ENCODE measurements at regions not wholly inside any gene's neighbourhood (a gene's known extent, or its start where the extent isn't known, plus 50 kb on each side); places are given as distances from the start of the nearest gene placed in this dataset.

DNA sequence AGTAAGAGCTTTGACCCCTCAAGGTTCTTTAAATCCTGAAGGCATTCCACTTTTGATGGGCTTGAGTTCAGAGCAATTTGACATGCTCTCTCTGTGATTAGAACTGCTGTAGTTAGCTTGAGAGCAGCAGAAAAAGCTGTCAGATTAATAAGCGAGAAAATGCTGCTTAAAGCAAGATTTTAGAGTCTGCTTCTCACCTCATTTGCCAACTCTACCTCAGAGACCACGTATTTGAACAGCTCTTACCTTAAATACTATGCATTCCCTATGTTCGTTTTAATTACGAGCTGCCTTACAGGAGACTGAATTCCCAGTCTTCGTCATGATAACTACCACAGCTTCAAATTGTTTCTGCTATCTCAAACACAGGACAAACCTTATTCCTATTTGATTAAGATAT lies 253.4 kb downstream of the SLITRK6 start:
- H3K4me1 ChIP-seq (replicated peaks; ENCODE audit: insufficient read depth) = no peaks in the 10 kb centered on the region
- no peak overlapping the region for H3K4me2 ChIP-seq
- ChIA-PET POLR2A (ENCODE audit: unreplicated experiment) (no interaction called here), CTCF (no interaction called here)
- no peaks in the 10 kb centered on the region for H3K9me2 ChIP-seq (ENCODE audit: insufficient read depth)
- intact Hi-C loops (cut with micrococcal nuclease; ENCODE audit: unreplicated experiment) = no loop called here
- H4K20me1 ChIP-seq (ENCODE audit: insufficient read depth) = no peaks in the 10 kb centered on the region
- H3K36me3 ChIP-seq (ENCODE audit: low read depth) = no peaks in the 10 kb centered on the region
- no peak overlapping the region for H3K27ac ChIP-seq
- DNase-seq = no peak
- no peaks in the 10 kb centered on the region for H3K27me3 ChIP-seq (ENCODE audit: insufficient read depth, low read depth)
- no peaks in the 10 kb centered on the region for H3F3A ChIP-seq (ENCODE audit: insufficient read depth, low read depth)
- no peak overlapping the region for H3K4me3 ChIP-seq
- no peak overlapping the region; the same call in 1 of the 2 replicates for H2AFZ ChIP-seq
- H3K79me2 ChIP-seq (ENCODE audit: low read depth) = no peaks in the 10 kb centered on the region
- BruUV-seq (replicated peaks) = no TSS peak
- no peak for TF ChIP-seq EZH2 (IDR thresholded peaks at IDR 0.05; ENCODE audit: low read depth)
- TF ChIP-seq, protein P1, sequence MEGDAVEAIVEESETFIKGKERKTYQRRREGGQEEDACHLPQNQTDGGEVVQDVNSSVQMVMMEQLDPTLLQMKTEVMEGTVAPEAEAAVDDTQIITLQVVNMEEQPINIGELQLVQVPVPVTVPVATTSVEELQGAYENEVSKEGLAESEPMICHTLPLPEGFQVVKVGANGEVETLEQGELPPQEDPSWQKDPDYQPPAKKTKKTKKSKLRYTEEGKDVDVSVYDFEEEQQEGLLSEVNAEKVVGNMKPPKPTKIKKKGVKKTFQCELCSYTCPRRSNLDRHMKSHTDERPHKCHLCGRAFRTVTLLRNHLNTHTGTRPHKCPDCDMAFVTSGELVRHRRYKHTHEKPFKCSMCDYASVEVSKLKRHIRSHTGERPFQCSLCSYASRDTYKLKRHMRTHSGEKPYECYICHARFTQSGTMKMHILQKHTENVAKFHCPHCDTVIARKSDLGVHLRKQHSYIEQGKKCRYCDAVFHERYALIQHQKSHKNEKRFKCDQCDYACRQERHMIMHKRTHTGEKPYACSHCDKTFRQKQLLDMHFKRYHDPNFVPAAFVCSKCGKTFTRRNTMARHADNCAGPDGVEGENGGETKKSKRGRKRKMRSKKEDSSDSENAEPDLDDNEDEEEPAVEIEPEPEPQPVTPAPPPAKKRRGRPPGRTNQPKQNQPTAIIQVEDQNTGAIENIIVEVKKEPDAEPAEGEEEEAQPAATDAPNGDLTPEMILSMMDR (conservative IDR thresholded peaks at IDR 0.05) = no peak
- H3K9me3 ChIP-seq (ENCODE audit: insufficient read depth, low read depth) = peaks cover 7% of the 10 kb centered on the region; the same call in 1 of the 2 replicates

DNA sequence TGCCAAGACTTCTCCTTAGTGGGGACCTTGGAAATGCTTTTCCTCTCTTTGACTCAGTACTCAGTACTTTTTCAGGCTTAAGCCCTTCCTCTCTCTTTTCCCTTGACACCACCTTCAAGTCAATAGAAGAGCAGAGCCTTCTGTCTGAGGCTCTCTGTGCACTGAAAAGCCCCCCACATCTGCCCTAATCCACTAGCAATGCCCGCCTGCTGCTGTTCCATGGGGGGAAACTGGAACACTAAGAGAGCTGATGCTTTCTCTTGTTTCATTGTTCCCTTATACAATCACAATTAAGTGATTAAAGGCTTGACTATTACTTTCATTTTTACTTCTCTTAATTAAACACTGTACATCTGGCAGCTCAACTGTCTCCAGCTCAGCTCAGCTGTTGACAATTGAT lies 254.5 kb downstream of the SLITRK6 start:
- TF ChIP-seq, protein P1 (conservative IDR thresholded peaks at IDR 0.05) = no peak
- TF ChIP-seq EZH2 (IDR thresholded peaks at IDR 0.05; ENCODE audit: low read depth) = no peak
- Histone ChIP-seq H3K9me3 (ENCODE audit: insufficient read depth, low read depth) (peaks cover 7% of the 10 kb centered on the region; the same call in 1 of the 2 replicates), H3F3A (ENCODE audit: insufficient read depth, low read depth) (no peaks in the 10 kb centered on the region), H3K36me3 (ENCODE audit: low read depth) (no peaks in the 10 kb centered on the region), H2AFZ (no peak overlapping the region), H3K27ac (no peak overlapping the region), H3K79me2 (ENCODE audit: low read depth) (no peaks in the 10 kb centered on the region), H3K9me2 (ENCODE audit: insufficient read depth) (no peaks in the 10 kb centered on the region), H3K27me3 (ENCODE audit: insufficient read depth, low read depth) (no peaks in the 10 kb centered on the region), H3K4me1 (replicated peaks; ENCODE audit: insufficient read depth) (no peaks in the 10 kb centered on the region), H3K4me2 (no peak overlapping the region), H3K4me3 (no peak overlapping the region), H4K20me1 (ENCODE audit: insufficient read depth) (no peaks in the 10 kb centered on the region)
- no peak for DNase-seq
- ChIA-PET CTCF (no interaction called here), POLR2A (ENCODE audit: unreplicated experiment) (no interaction called here)
- no TSS peak for BruUV-seq (replicated peaks)
- intact Hi-C loops (cut with micrococcal nuclease; ENCODE audit: unreplicated experiment) = no loop called here

DNA sequence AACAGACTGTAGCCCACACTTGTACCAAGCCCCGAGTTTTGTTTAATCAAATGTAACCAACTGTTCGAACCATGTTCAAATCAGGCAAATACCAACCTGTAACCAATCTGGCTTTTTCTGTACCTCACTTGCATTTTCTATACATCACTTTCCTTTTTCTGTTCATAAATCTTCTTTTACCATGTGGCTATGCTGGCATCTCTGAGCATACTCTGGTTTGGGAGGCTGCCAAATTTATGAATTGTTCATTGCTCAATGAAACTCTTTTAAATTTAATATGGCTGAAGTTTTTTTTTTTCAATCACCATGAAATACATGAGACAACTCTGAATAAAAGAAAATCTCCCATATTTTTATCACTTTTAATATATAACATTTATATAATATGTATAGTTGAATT lies 256.1 kb downstream of the SLITRK6 start:
- H3K36me3 ChIP-seq (ENCODE audit: low read depth) = no peaks in the 10 kb centered on the region
- no peak overlapping the region for H3K27ac ChIP-seq
- H3K9me2 ChIP-seq (ENCODE audit: insufficient read depth) = no peaks in the 10 kb centered on the region
- H2AFZ ChIP-seq = no peak overlapping the region
- ChIA-PET CTCF (no interaction called here), POLR2A (ENCODE audit: unreplicated experiment) (interaction anchor here (0.6 kb wide), 1 partner anchor 50 kb away, joined by 3 read pairs; no protein-coding TSS in a partner anchor)
- H4K20me1 ChIP-seq (ENCODE audit: insufficient read depth) = no peaks in the 10 kb centered on the region
- no peak for TF ChIP-seq EZH2 (IDR thresholded peaks at IDR 0.05; ENCODE audit: low read depth)
- TF ChIP-seq, protein P1 (conservative IDR thresholded peaks at IDR 0.05) = no peak
- no peaks in the 10 kb centered on the region for H3F3A ChIP-seq (ENCODE audit: insufficient read depth, low read depth)
- no peaks in the 10 kb centered on the region; the same call in 1 of the 2 replicates for H3K9me3 ChIP-seq (ENCODE audit: insufficient read depth, low read depth)
- no peaks in the 10 kb centered on the region for H3K4me1 ChIP-seq (replicated peaks; ENCODE audit: insufficient read depth)
- no peak for DNase-seq
- no peak overlapping the region for H3K4me2 ChIP-seq
- intact Hi-C loops (cut with micrococcal nuclease; ENCODE audit: unreplicated experiment) = no loop called here
- no peaks in the 10 kb centered on the region for H3K79me2 ChIP-seq (ENCODE audit: low read depth)
- no TSS peak for BruUV-seq (replicated peaks)
- no peaks in the 10 kb centered on the region for H3K27me3 ChIP-seq (ENCODE audit: insufficient read depth, low read depth)
- H3K4me3 ChIP-seq = no peak overlapping the region

All from PC-9 (cell line).